PC-3 (cell line): ENCODE measurements at regions not wholly inside any gene's neighbourhood (a gene's known extent, or its start where the extent isn't known, plus 50 kb on each side); places are given as distances from the start of the nearest gene placed in this dataset.

Experiments used
- ATAC-seq: fragments of 200-7000 bp; cut with Tn5 transposase; 2 replicates; pipeline ENCODE4 v1.9.1; 2020; ENCODE audit warnings: mild to moderate bottlenecking, moderate library complexity
- BruUV-seq: library from RNA; stranded (reverse); fragments of 400-500 nt; replicated peaks from 2 replicates; lab custom pipeline; 2021; lab: Mats Ljungman, UMichigan
- CTCF ChIA-PET: fragments of 300-600 bp; sonication (Branson Sonifier 250); formaldehyde crosslinking; loops from one replicate; lab custom pipeline; 2022; ENCODE audit warnings: antibody characterized with exemption; lab: Charles Lee
- POLR2A ChIA-PET: fragments of 300-600 bp; sonication (Branson Sonifier 250); formaldehyde crosslinking; loops from one replicate; lab custom pipeline; 2022; ENCODE audit warnings: antibody characterized with exemption; ENCODE audit not compliant: unreplicated experiment; lab: Charles Lee
- DNase-seq: peaks from one replicate; pipeline ENCODE4 v3.0.0-alpha.2; 2015
- H2AFZ ChIP-seq: fragments of 300-600 bp; sonication (generic); 2 replicates; pipeline ENCODE4 v1.6.0; 2016; ENCODE audit warnings: antibody characterized with exemption, low read length
- H3F3A ChIP-seq: fragments of 300-600 bp; sonication (generic); one replicate; pipeline ENCODE4 v1.6.0; 2017; ENCODE audit warnings: antibody characterized with exemption, low read length, control low read depth, mild to moderate bottlenecking; ENCODE audit not compliant: unreplicated experiment
- H3K27ac ChIP-seq: fragments of 300-600 bp; sonication (generic); 2 replicates; pipeline ENCODE4 v1.5.1; 2016; ENCODE audit warnings: mild to moderate bottlenecking, low read length
- H3K27me3 ChIP-seq: fragments of 300-600 bp; sonication (generic); 2 replicates; pipeline ENCODE4 v1.6.1; 2016; ENCODE audit warnings: low read length, mixed read lengths
- H3K36me3 ChIP-seq: fragments of 300-600 bp; sonication (generic); 2 replicates; pipeline ENCODE4 v1.6.1; 2016; ENCODE audit warnings: low read depth, mixed run types, low read length, mixed read lengths
- H3K4me1 ChIP-seq: fragments of 300-600 bp; sonication (generic); 2 replicates; pipeline ENCODE4 v1.5.1; 2016; ENCODE audit warnings: low read length; ENCODE audit not compliant: insufficient read depth
- H3K4me2 ChIP-seq: fragments of 300-600 bp; sonication (generic); 2 replicates; pipeline ENCODE4 v1.6.0; 2016; ENCODE audit warnings: low read length
- H3K4me3 ChIP-seq: fragments of 300-600 bp; sonication (generic); 2 replicates; pipeline ENCODE4 v1.5.1; 2016; ENCODE audit warnings: mild to moderate bottlenecking, low read length, mixed read lengths
- H3K79me2 ChIP-seq: fragments of 300-600 bp; sonication (generic); 2 replicates; pipeline ENCODE4 v1.6.1; 2017; ENCODE audit warnings: low read length, mixed read lengths
- H3K9ac ChIP-seq: fragments of 300-600 bp; sonication (generic); 2 replicates; pipeline ENCODE4 v1.6.0; 2016; ENCODE audit warnings: mild to moderate bottlenecking, low read length
- H3K9me2 ChIP-seq: fragments of 300-600 bp; sonication (generic); replicated peaks from 2 replicates; pipeline ENCODE4 v1.6.1; 2016; ENCODE audit warnings: mixed run types, low read length, mixed read lengths
- H3K9me3 ChIP-seq: fragments of 300-600 bp; sonication (generic); 2 replicates; pipeline ENCODE4 v1.6.1; 2016; ENCODE audit warnings: low read length, mixed read lengths
- H4K20me1 ChIP-seq: fragments of 300-600 bp; sonication (generic); 2 replicates; pipeline ENCODE4 v1.6.1; 2016; ENCODE audit warnings: low read length, mixed read lengths
- EZH2 ChIP-seq: fragments of 300-600 bp; sonication (generic); IDR thresholded peaks from one replicate; pipeline ENCODE4 v1.6.1; 2017; ENCODE audit warnings: antibody characterized with exemption, mild to moderate bottlenecking, low read length; ENCODE audit not compliant: unreplicated experiment
- EZH2phosphoT487 ChIP-seq: fragments of 300-600 bp; sonication (generic); IDR thresholded peaks from 2 replicates; pipeline ENCODE4 v1.6.1; 2018; ENCODE audit warnings: mild to moderate bottlenecking, antibody characterized with exemption, low read length, borderline replicate concordance
- intact Hi-C: fragments of 100-400 bp; cut with micrococcal nuclease; formaldehyde crosslinking; loops from 2 replicates; pipeline ENCODE4 v1.9.0; 2023
- TF ChIP-seq, protein P1 (sequence below): fragments of 300-600 bp; sonication (generic); conservative IDR thresholded peaks from 2 replicates; pipeline ENCODE4 v1.5.1; 2017; ENCODE audit warnings: antibody characterized with exemption, low read depth, mild to moderate bottlenecking, low read length

GRCh38 chr4:66574145-66574978 lies 904.1 kb upstream of the EPHA5 start:
- Histone ChIP-seq H3K9me3 (no peaks in the 10 kb centered on the region), H3K27ac (peak overlapping the region; percentile 93), H3K4me3 (peak overlapping the region; percentile 60), H3K9me2 (no peaks in the 10 kb centered on the region), H3K27me3 (no peaks in the 10 kb centered on the region), H3K4me2 (peak overlapping the region; percentile 87), H3F3A (peaks cover 4% of the 10 kb centered on the region), H3K4me1 (peaks cover 51% of the 10 kb centered on the region), H2AFZ (no peak overlapping the region; the same call in none of the 2 replicates), H3K9ac (peak overlapping the region; percentile 69), H3K36me3 (no peaks in the 10 kb centered on the region), H3K79me2 (no peaks in the 10 kb centered on the region), H4K20me1 (no peaks in the 10 kb centered on the region)
- ChIA-PET CTCF (interaction anchor here (0.5 to 0.6 kb wide), 2 partner anchors 464 to 1956 kb away, joined by 4 read pairs; no protein-coding TSS in a partner anchor), POLR2A (interaction anchor here (0.6 kb wide), 3 partner anchors 45 to 333 kb away, joined by 3 to 5 read pairs (median 3); no protein-coding TSS in a partner anchor)
- BruUV-seq: no TSS peak
- peak; percentile 83 for DNase-seq
- intact Hi-C loops: loop anchor here (2.0 to 10.0 kb wide), 3 partner anchors 114 to 1070 kb away; no protein-coding TSS in a partner anchor
- ATAC-seq: peak; percentile 54
- no peak for TF ChIP-seq EZH2phosphoT487
- TF ChIP-seq, protein P1, sequence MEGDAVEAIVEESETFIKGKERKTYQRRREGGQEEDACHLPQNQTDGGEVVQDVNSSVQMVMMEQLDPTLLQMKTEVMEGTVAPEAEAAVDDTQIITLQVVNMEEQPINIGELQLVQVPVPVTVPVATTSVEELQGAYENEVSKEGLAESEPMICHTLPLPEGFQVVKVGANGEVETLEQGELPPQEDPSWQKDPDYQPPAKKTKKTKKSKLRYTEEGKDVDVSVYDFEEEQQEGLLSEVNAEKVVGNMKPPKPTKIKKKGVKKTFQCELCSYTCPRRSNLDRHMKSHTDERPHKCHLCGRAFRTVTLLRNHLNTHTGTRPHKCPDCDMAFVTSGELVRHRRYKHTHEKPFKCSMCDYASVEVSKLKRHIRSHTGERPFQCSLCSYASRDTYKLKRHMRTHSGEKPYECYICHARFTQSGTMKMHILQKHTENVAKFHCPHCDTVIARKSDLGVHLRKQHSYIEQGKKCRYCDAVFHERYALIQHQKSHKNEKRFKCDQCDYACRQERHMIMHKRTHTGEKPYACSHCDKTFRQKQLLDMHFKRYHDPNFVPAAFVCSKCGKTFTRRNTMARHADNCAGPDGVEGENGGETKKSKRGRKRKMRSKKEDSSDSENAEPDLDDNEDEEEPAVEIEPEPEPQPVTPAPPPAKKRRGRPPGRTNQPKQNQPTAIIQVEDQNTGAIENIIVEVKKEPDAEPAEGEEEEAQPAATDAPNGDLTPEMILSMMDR: no peak
- TF ChIP-seq EZH2: no peak

DNA sequence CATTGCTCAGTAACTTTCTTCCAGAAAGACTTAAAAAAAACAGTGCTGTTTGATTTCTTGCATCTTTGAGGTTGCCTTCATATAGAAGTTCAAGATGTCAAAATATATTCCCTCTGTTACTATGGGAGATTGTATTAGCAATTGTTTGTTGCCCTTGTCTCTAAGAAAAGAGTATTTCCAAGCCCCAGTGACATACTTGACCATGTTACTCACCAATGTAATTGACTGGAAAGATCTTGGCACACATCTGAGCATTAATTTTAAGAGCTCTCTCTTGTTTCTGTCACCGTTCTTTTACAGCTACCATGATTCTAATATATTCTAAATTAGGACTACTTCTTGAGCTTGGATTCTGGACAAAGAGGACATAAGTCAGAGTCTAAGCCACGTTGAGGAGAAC lies 902.7 kb upstream of the EPHA5 start:
- Histone ChIP-seq H2AFZ (no peak overlapping the region), H3K4me3 (no peak overlapping the region), H3K9ac (no peak overlapping the region; the same call in 1 of the 2 replicates), H3K4me1 (peaks cover 50% of the 10 kb centered on the region), H3K36me3 (no peaks in the 10 kb centered on the region), H3F3A (peaks cover 6% of the 10 kb centered on the region), H3K9me2 (no peaks in the 10 kb centered on the region), H4K20me1 (no peaks in the 10 kb centered on the region), H3K9me3 (no peaks in the 10 kb centered on the region), H3K27me3 (no peaks in the 10 kb centered on the region), H3K4me2 (peak overlapping the region; percentile 87), H3K27ac (peak overlapping the region; percentile 93), H3K79me2 (no peaks in the 10 kb centered on the region)
- BruUV-seq: no TSS peak
- intact Hi-C loops: loop anchor here (10.0 kb wide), 2 partner anchors 218 to 1068 kb away; no protein-coding TSS in a partner anchor
- ChIA-PET CTCF (no interaction called here), POLR2A (interaction anchor here (0.6 kb wide), 1 partner anchor 377 kb away, joined by 3 read pairs; no protein-coding TSS in a partner anchor)
- ATAC-seq: peak; percentile 11; the same call in 1 of the 2 replicates
- TF ChIP-seq EZH2phosphoT487 (no peak), EZH2 (no peak)
- TF ChIP-seq, protein P1: no peak
- peak; percentile 80 for DNase-seq
